Right kidney (tissue), 1 donor: ENCODE measurements at regions not wholly inside any gene's neighbourhood (a gene's known extent, or its start where the extent isn't known, plus 50 kb on each side); places are given as distances from the start of the nearest gene placed in this dataset.
A peak's percentile ranks its signal among the peaks of the same experiment; 100 is the strongest.

ENCODE experiments used
- DNase-seq: peaks from one replicate; pipeline ENCODE4 v3.0.0-alpha.2; 2016

DNA sequence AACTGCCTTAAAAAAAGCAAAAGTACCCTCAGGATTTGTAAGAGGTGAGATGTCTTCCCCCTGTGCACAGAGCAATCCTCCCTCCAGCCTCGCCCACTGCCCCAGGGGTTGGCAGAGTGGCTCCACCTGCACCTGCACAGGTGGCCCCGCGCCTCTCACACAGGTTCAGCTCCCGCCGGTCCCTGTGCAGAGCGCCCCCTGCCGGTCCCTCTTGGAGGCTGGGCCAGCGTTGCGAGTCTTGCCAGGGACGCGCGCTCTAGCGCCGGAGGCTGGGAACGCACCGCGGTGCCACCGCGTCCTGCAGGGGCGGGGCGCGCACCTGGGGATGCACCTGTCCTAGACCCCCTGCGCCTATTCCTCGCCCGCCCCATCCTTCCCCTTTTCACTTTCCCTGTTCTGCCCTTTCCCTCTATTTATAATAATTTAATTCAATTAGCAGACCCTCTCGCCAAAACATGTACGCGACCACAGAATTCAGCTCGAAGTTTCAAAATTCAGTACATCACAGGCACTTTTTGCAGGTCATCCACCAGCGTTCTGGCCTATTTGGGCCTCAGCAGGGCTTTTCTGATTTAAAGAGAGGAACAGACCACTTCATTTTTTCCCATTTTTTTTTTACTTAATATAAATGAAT is 618.6 kb downstream of the AACS start:
- DNase-seq, result peak; percentile 18

DNA sequence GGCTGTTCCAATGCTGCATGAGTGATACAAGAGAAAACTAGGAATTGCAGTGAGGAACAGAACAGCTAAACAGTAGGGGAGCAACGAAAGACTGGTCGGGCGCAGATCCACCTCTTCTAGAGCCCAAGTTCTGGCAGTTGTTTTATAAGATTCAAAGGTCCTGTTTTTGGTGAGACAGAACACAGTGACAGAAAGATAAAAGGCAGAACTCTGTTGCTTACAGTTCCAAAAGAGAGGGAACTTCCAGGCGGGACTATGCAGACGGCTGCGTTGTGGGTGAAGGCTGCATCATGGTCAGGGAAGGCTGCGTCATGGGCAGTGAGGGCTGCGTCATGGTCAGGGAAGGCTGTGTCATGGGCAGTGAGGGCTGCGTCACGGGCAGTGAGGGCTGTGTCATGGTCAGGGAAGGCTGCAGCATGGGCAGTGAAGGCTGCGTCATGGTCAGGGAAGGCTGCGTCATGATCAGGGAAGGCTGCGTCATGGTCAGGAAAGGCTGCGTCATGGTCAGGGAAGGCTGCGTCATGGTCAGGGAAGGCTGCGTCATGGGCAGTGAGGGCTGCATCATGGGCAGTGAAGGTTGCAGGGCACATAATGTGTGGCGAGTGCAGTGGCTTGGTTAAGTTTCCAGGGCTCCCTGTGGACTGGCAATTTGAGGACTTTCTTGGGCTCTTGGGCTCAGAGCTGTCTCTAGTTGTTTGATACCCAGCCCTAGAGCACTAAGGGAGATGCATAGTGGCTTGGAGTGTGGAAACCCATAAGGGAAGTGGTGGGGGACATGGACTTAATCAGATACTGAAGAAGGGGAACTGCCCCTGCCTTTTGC is 619.9 kb downstream of the AACS start:
- DNase-seq, result no peak

DNA sequence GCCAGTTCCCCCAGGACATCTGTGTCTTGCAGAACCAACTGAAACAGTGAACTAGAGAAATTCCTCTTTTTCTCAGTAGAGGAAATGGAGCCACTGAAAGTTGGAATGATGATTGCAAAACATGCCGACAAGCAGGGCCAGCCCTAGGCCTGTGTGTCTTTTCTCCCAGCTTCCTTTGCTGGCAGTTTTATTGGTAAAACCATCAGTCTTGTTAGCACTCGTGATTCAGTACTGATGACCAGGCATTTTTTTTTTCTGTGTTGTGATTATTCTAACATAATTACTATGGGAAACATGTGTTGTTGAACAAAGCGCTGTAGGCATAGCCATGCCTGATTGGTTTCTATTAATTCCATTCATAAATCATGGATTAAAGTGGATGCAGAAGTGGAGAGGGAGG is 620.7 kb downstream of the AACS start:
- DNase-seq, result peak; percentile 20

- no peak for DNase-seq
These were observed 622.2 kb downstream of the AACS start for GRCh38 chr12:125687403-125687802.

GRCh38 chr12:125687820-125688219 is 622.6 kb downstream of the AACS start:
- DNase-seq, result no peak

DNA sequence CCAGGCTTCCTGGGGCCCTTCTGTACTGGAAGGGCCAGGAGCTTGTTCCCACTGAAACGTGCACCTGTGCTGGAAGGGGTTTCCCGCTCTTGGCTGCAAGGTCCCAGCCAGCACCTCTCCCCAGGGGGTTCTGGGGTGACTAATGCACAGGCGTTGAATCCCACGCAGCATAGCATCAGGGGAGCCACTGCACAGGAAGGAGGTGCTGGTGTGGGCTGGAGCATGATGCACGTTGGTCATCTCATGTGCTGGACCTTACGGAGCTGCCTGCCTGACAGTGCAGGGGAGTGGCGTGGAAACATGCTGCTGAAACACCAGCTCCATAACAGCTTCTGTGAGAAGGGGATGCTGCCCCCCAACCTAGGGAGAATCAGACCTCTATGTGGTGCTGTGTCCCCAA is 623.0 kb downstream of the AACS start:
- DNase-seq, result no peak

DNA sequence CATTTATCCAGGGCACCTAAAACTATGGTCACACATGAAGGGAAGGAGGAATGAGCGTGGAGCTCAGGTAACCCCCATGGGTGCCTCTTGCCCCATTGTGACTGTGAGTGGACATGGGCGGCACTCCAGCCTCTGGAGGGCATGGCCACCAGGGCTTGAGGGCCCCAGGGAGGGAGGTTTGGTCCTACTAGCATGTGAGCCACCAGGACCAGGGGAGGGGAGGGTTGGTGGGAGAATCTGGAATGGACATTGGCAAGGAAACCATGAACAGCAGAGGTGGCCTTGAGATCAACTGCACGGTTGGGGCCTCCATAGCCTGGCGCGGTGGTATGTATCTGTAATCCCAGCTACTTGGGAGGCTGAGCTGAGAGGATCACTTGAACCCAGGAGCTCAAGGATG is 623.6 kb downstream of the AACS start:
- DNase-seq, result no peak

DNA sequence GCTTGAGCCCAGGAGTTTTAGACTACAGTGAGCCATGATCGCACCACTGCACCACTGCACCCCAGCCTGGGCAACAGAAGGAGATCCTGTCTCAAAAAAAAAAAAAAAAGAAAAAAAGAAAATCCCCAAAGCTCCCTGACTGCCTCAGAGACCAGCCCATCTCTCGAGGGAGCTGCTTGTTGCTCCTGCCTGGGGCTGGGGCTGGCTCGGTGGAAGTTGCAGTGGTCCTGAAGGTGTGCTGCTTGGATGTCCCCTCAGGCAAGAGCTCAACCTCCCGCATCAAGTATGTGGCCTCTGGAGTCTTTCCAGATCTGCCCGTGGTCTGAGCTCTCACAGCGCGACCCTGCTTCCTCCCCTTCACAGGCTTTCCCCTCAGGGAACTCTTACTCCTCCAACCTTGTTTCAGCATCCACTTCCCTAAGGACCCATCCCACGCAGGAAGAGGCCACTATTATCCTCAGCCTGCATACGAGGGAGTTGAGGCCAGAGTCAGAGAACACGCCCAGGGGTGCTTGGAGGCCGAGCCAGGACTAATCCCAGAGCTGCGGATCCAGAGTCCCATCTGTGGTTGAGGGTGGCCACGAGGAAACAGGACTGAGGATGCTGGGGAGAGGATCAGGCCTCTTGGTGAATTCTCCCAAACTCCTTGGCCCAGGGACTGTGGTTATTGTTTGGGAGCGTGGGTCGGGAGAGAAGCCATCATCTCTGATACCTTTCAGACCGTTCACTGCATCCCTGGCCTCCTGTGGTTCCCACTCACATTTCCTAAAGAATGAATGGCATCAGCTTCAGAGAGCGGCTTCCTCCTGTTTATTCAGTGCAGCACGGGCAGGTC is 624.6 kb downstream of the AACS start:
- no peak for DNase-seq

DNA sequence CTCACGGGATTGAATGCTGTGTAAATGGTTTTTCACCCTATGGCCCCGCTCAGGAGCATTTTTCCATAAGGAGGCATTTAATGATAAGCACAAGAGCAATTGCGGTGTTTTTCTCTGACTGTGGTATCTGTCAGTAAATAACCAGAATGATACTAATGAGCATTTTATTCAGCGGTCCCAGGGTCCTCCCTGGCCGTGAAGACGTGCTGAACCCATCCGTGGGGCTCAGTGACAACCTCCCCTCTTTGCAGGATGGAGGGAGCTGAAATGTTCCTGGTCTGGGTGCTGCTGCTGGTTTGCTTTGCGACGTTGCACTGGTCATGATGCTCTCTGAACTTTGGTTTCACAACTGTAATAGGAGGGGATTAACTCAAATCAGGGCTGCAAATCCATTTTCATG is 625.6 kb downstream of the AACS start:
- DNase-seq, result no peak

GRCh38 chr12:125696054-125696453 is 630.8 kb downstream of the AACS start:
- no peak for DNase-seq

- DNase-seq, result no peak
These were observed 639.6 kb downstream of the AACS start for GRCh38 chr12:125704803-125705202.

GRCh38 chr12:125720961-125721360 is 655.7 kb downstream of the AACS start:
- DNase-seq, result no peak

DNA sequence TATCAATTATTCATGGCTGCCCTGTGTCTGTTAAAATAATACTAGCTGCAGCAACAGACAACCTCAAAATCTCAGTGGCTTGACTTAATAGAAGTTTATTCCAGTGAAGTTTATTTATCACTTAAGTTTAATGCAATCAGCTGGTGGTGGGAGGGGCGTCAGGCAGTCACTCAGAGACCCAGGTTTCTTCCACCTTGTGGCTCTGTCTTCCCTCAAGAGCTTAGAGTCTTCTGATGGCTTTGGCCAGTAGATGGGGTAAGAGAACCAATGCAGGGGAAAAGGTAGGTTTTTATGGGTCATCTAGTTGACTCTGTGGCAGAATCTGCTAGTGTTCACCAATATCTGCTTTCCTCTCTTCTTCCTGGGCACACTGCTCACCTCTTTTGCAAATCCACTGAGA is 668.9 kb downstream of the AACS start:
- DNase-seq, result no peak

- DNase-seq, result no peak
These were observed 673.0 kb downstream of the AACS start for GRCh38 chr12:125738211-125738610.

GRCh38 chr12:125742413-125742812 is 677.2 kb downstream of the AACS start:
- no peak for DNase-seq

- DNase-seq, result no peak
These were observed 679.0 kb downstream of the AACS start for GRCh38 chr12:125744201-125744600.

DNA sequence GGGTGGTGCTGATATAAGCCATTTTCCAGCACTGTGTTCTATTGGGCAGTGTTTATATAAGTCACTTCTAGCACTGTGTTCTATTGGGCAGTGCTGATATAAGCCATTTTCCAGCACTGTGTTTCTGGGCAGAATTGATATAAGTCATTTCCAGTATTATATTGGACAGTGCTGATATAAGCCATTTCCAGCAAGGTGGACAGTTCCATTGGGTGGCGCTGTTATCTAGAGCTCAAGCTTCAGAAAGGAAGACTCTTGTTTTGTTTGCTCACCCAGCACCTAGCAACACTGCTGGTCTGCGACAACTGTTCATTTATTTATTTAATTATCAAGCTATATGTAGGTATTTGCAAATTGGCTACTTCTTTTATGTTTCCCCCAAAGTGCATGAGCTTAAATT is 690.3 kb downstream of the AACS start:
- DNase-seq, result no peak

- DNase-seq, result no peak
These were observed 700.9 kb downstream of the AACS start for GRCh38 chr12:125766091-125766490.

GRCh38 chr12:125772403-125772802 is 707.2 kb downstream of the AACS start:
- DNase-seq, result no peak

- DNase-seq, result no peak
These were observed 707.9 kb downstream of the AACS start for GRCh38 chr12:125773033-125773640.

GRCh38 chr12:125775507-125775906 is 710.3 kb downstream of the AACS start:
- no peak for DNase-seq

GRCh38 chr12:125776212-125776611 is 711.0 kb downstream of the AACS start:
- no peak for DNase-seq

GRCh38 chr12:125786143-125786542 is 720.9 kb downstream of the AACS start:
- no peak for DNase-seq
